Chondrocyte (in vitro differentiated cells): ENCODE measurements at regions not wholly inside any gene's neighbourhood (a gene's known extent, or its start where the extent isn't known, plus 50 kb on each side); places are given as distances from the start of the nearest gene placed in this dataset.

Source experiments
- DNase-seq: peaks from one replicate; pipeline ENCODE4 v3.0.0; 2021; ENCODE audit warnings: mixed read lengths, low spot score
- H3K27ac Mint-ChIP-seq: one replicate; pipeline ENCODE4 v1.8.0; 2021; ENCODE audit warnings: mild to moderate bottlenecking, moderate library complexity, mixed read lengths; ENCODE audit not compliant: unreplicated experiment
- H3K27me3 Mint-ChIP-seq: 2 replicates; pipeline ENCODE4 v1.8.0; 2021; ENCODE audit warnings: low read depth, mixed read lengths
- H3K36me3 Mint-ChIP-seq: 2 replicates; pipeline ENCODE4 v1.8.0; 2021; ENCODE audit warnings: low read depth, mixed read lengths
- H3K4me1 Mint-ChIP-seq: 2 replicates; pipeline ENCODE4 v1.8.0; 2021; ENCODE audit warnings: low read depth, mild to moderate bottlenecking, mixed read lengths
- H3K4me3 Mint-ChIP-seq: one replicate; pipeline ENCODE4 v1.8.0; 2021; ENCODE audit warnings: mild to moderate bottlenecking, moderate library complexity, mixed read lengths; ENCODE audit not compliant: unreplicated experiment
- H3K9me3 Mint-ChIP-seq: 2 replicates; pipeline ENCODE4 v1.8.0; 2021; ENCODE audit warnings: low read depth, mixed read lengths
- TF ChIP-seq, protein P1 (sequence below): fragments of 200-600 bp; sonication (generic); IDR thresholded peaks from 2 replicates; pipeline ENCODE4 v1.5.0; 2021; ENCODE audit warnings: antibody characterized with exemption, mild to moderate bottlenecking, moderate library complexity

DNA sequence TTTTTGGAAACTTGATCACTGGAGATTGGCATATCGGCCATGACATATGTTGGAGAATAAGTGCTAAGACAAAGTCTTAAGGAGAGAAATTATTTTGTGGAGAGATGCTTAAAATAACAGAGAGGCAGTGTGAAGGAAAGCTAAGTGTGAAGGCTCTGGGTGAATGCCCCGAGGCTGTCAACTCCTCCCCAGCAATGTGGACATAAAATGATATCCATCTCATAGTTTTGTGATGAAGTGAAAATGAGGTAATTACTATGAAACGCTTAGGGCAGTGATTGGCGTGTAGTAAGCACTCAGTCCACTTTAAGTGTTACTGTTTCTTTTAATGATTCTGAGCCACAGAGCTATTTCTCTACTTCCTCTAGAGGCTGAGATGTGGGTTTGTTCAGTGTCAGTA, 195.8 kb upstream of the KLF12 start:
- Mint-ChIP-seq H3K4me3 (no peak overlapping the region), H3K27me3 (no peaks in the 10 kb centered on the region)

GRCh38 chr13:74325106-74325505, 190.9 kb upstream of the KLF12 start:
- Mint-ChIP-seq H3K4me1 (peaks cover 19% of the 10 kb centered on the region), H3K36me3 (no peaks in the 10 kb centered on the region), H3K4me3 (peak overlapping the region; percentile 56), H3K9me3 (no peaks in the 10 kb centered on the region), H3K27ac (peak overlapping the region; percentile 68), H3K27me3 (no peaks in the 10 kb centered on the region)
- DNase-seq: no peak
- TF ChIP-seq, protein P1, sequence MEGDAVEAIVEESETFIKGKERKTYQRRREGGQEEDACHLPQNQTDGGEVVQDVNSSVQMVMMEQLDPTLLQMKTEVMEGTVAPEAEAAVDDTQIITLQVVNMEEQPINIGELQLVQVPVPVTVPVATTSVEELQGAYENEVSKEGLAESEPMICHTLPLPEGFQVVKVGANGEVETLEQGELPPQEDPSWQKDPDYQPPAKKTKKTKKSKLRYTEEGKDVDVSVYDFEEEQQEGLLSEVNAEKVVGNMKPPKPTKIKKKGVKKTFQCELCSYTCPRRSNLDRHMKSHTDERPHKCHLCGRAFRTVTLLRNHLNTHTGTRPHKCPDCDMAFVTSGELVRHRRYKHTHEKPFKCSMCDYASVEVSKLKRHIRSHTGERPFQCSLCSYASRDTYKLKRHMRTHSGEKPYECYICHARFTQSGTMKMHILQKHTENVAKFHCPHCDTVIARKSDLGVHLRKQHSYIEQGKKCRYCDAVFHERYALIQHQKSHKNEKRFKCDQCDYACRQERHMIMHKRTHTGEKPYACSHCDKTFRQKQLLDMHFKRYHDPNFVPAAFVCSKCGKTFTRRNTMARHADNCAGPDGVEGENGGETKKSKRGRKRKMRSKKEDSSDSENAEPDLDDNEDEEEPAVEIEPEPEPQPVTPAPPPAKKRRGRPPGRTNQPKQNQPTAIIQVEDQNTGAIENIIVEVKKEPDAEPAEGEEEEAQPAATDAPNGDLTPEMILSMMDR: no peak

More for the DNA sequence above, 195.8 kb upstream of the KLF12 start:
- H3K9me3 Mint-ChIP-seq: no peaks in the 10 kb centered on the region
- DNase-seq: no peak
- TF ChIP-seq, protein P1: no peak
- H3K36me3 Mint-ChIP-seq: no peaks in the 10 kb centered on the region
- H3K27ac Mint-ChIP-seq: no peak overlapping the region
- peaks cover 19% of the 10 kb centered on the region for H3K4me1 Mint-ChIP-seq

- no peak for DNase-seq
- Mint-ChIP-seq H3K27ac (no peak overlapping the region), H3K9me3 (no peaks in the 10 kb centered on the region), H3K4me3 (no peak overlapping the region), H3K27me3 (no peaks in the 10 kb centered on the region), H3K36me3 (peaks cover 2% of the 10 kb centered on the region), H3K4me1 (peaks cover 14% of the 10 kb centered on the region)
- TF ChIP-seq, protein P1: no peak
These were observed 190.1 kb upstream of the KLF12 start for GRCh38 chr13:74324338-74324737.

GRCh38 chr13:74322562-74322961, 188.4 kb upstream of the KLF12 start:
- H3K9me3 Mint-ChIP-seq: no peaks in the 10 kb centered on the region
- TF ChIP-seq, protein P1: no peak
- DNase-seq: no peak
- H3K27me3 Mint-ChIP-seq: no peaks in the 10 kb centered on the region
- H3K27ac Mint-ChIP-seq: no peak overlapping the region
- peaks cover 14% of the 10 kb centered on the region for H3K4me1 Mint-ChIP-seq
- H3K36me3 Mint-ChIP-seq: peaks cover 2% of the 10 kb centered on the region
- H3K4me3 Mint-ChIP-seq: no peak overlapping the region

- H3K4me3 Mint-ChIP-seq: no peak overlapping the region
- H3K27ac Mint-ChIP-seq: no peak overlapping the region
These were observed 186.1 kb upstream of the KLF12 start for GRCh38 chr13:74320282-74320681.

More at GRCh38 chr13:74320282-74320681, 186.1 kb upstream of the KLF12 start:
- peaks cover 7% of the 10 kb centered on the region for H3K4me1 Mint-ChIP-seq
- no peak for DNase-seq
- TF ChIP-seq, protein P1: no peak
- H3K9me3 Mint-ChIP-seq: no peaks in the 10 kb centered on the region
- peaks cover 2% of the 10 kb centered on the region for H3K36me3 Mint-ChIP-seq
- no peaks in the 10 kb centered on the region for H3K27me3 Mint-ChIP-seq
